ENCODE measurements at regions not wholly inside any gene's neighbourhood (a gene's known extent, or its start where the extent isn't known, plus 50 kb on each side); places are given as distances from the start of the nearest gene placed in this dataset.

DNA sequence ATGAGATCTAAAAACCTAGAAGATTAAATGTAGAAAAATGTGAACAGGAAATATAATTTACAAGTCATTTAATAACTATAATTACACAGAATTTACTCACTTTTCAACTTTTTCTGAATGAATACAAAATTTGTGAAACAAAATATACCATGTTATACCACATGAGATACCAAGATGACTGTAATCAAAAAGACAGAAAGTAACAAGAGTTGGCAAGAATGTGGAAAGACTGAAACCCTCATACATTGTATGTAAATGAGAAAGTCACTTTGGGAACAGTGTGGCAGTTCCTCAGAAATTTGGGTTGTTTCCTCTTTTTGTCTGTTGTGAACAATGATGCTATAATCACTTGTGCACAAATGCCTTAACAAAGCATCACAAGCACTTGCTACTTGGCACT lies 145.4 kb upstream of the ZNF804A start:
- TF ChIP-seq, protein P1, sequence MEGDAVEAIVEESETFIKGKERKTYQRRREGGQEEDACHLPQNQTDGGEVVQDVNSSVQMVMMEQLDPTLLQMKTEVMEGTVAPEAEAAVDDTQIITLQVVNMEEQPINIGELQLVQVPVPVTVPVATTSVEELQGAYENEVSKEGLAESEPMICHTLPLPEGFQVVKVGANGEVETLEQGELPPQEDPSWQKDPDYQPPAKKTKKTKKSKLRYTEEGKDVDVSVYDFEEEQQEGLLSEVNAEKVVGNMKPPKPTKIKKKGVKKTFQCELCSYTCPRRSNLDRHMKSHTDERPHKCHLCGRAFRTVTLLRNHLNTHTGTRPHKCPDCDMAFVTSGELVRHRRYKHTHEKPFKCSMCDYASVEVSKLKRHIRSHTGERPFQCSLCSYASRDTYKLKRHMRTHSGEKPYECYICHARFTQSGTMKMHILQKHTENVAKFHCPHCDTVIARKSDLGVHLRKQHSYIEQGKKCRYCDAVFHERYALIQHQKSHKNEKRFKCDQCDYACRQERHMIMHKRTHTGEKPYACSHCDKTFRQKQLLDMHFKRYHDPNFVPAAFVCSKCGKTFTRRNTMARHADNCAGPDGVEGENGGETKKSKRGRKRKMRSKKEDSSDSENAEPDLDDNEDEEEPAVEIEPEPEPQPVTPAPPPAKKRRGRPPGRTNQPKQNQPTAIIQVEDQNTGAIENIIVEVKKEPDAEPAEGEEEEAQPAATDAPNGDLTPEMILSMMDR (optimal IDR thresholded peaks at IDR 0.05 in 1 of 3, IDR thresholded peaks at IDR 0.05 in 1 of 3, conservative IDR thresholded peaks at IDR 0.05 in 1 of 3; ENCODE audit: extremely low read depth in 1 of 3, insufficient read depth in 2 of 3, low read length in 3 of 3), result no peak
- TF ChIP-seq EZH2 (IDR thresholded peaks at IDR 0.05; ENCODE audit: low read length), result no peak

Measured in keratinocyte (primary cell).